ENCODE measurements at regions not wholly inside any gene's neighbourhood (a gene's known extent, or its start where the extent isn't known, plus 50 kb on each side); places are given as distances from the start of the nearest gene placed in this dataset.
"Not testable (repeated sequence)": the region's sequence is repeated elsewhere in the genome, so short reads cannot be mapped to it uniquely, and the experiment has no call there.

GRCh38 chr15:62307551-62307950, 142.5 kb upstream of the C2CD4B start:
- Histone ChIP-seq H3K27ac (no peak overlapping the region), H3K27me3 (no peaks in the 10 kb centered on the region), H3K36me3 (no peaks in the 10 kb centered on the region), H3K4me3 (no peak overlapping the region), H3K4me1 (peaks cover 47% of the 10 kb centered on the region), H3K9ac (no peak overlapping the region), H3K4me2 (no peak overlapping the region), H4K20me1 (no peaks in the 10 kb centered on the region), H3K9me3 (peaks cover 7% of the 10 kb centered on the region; the same call in 1 of the 2 replicates)
- no peak for TF ChIP-seq Cebpa-rat (IDR thresholded peaks at IDR 0.05)

GRCh38 chr15:62316413-62317060, 151.5 kb upstream of the C2CD4B start:
- no peak overlapping the region for H3K4me2 ChIP-seq
- TF ChIP-seq Cebpa-rat (IDR thresholded peaks at IDR 0.05) = no peak
- H4K20me1 ChIP-seq = no peaks in the 10 kb centered on the region
- no peak overlapping the region for H3K9ac ChIP-seq
- no peak overlapping the region for H3K4me3 ChIP-seq
- H3K9me3 ChIP-seq = peaks cover 6% of the 10 kb centered on the region; the same call in 1 of the 2 replicates
- no peak overlapping the region for H3K27ac ChIP-seq
- H3K36me3 ChIP-seq = no peaks in the 10 kb centered on the region
- H3K27me3 ChIP-seq = no peaks in the 10 kb centered on the region
- no peaks in the 10 kb centered on the region for H3K4me1 ChIP-seq

- no peaks in the 10 kb centered on the region for H3K9me3 ChIP-seq
- no peaks in the 10 kb centered on the region for H4K20me1 ChIP-seq
- H3K4me3 ChIP-seq = no peak overlapping the region
- H3K9ac ChIP-seq = no peak overlapping the region
- no peaks in the 10 kb centered on the region for H3K36me3 ChIP-seq
- H3K27ac ChIP-seq = no peak overlapping the region
- H3K4me2 ChIP-seq = no peak overlapping the region
- no peaks in the 10 kb centered on the region for H3K4me1 ChIP-seq
- no peak for TF ChIP-seq Cebpa-rat (IDR thresholded peaks at IDR 0.05)
- H3K27me3 ChIP-seq = no peaks in the 10 kb centered on the region
These were observed 155.2 kb upstream of the C2CD4B start for GRCh38 chr15:62320259-62320658.

GRCh38 chr15:62323353-62323890, 158.3 kb upstream of the C2CD4B start:
- Histone ChIP-seq H3K36me3 (no peaks in the 10 kb centered on the region), H3K9ac (no peak overlapping the region), H3K4me2 (no peak overlapping the region), H3K27ac (no peak overlapping the region), H4K20me1 (no peaks in the 10 kb centered on the region), H3K4me1 (no peaks in the 10 kb centered on the region), H3K27me3 (no peaks in the 10 kb centered on the region), H3K4me3 (no peak overlapping the region), H3K9me3 (no peaks in the 10 kb centered on the region)
- no peak for TF ChIP-seq Cebpa-rat (IDR thresholded peaks at IDR 0.05)

GRCh38 chr15:62324382-62324781, 159.3 kb upstream of the C2CD4B start:
- H3K4me3 ChIP-seq = no peak overlapping the region
- H3K27ac ChIP-seq = no peak overlapping the region
- no peak overlapping the region for H3K9ac ChIP-seq
- H3K4me1 ChIP-seq = no peaks in the 10 kb centered on the region
- no peaks in the 10 kb centered on the region for H3K36me3 ChIP-seq
- no peak for TF ChIP-seq Cebpa-rat (IDR thresholded peaks at IDR 0.05)
- no peaks in the 10 kb centered on the region for H3K27me3 ChIP-seq
- H3K4me2 ChIP-seq = no peak overlapping the region
- H4K20me1 ChIP-seq = no peaks in the 10 kb centered on the region
- no peaks in the 10 kb centered on the region for H3K9me3 ChIP-seq

- no peak for TF ChIP-seq Cebpa-rat (IDR thresholded peaks at IDR 0.05)
- Histone ChIP-seq H3K4me2 (no peak overlapping the region), H3K4me3 (no peak overlapping the region), H3K9me3 (no peaks in the 10 kb centered on the region), H4K20me1 (no peaks in the 10 kb centered on the region), H3K36me3 (no peaks in the 10 kb centered on the region), H3K4me1 (no peaks in the 10 kb centered on the region), H3K27me3 (no peaks in the 10 kb centered on the region), H3K27ac (no peak overlapping the region), H3K9ac (no peak overlapping the region)
These were observed 160.5 kb upstream of the C2CD4B start for GRCh38 chr15:62325597-62325996.

GRCh38 chr15:62326460-62327011, 161.5 kb upstream of the C2CD4B start:
- no peaks in the 10 kb centered on the region for H4K20me1 ChIP-seq
- no peaks in the 10 kb centered on the region for H3K36me3 ChIP-seq
- H3K27ac ChIP-seq = no peak overlapping the region
- H3K4me2 ChIP-seq = no peak overlapping the region
- no peaks in the 10 kb centered on the region for H3K27me3 ChIP-seq
- H3K4me3 ChIP-seq = no peak overlapping the region
- no peaks in the 10 kb centered on the region for H3K4me1 ChIP-seq
- no peak for TF ChIP-seq Cebpa-rat (IDR thresholded peaks at IDR 0.05)
- no peaks in the 10 kb centered on the region for H3K9me3 ChIP-seq
- H3K9ac ChIP-seq = no peak overlapping the region

GRCh38 chr15:62327406-62327805, 162.3 kb upstream of the C2CD4B start:
- H3K36me3 ChIP-seq = no peaks in the 10 kb centered on the region
- TF ChIP-seq Cebpa-rat (IDR thresholded peaks at IDR 0.05) = no peak

GRCh38 chr15:62332472-62332871, 167.4 kb upstream of the C2CD4B start:
- not testable (repeated sequence) for H3K4me3 ChIP-seq, H3K9ac ChIP-seq, H3K27me3 ChIP-seq, H3K4me2 ChIP-seq, H3K9me3 ChIP-seq, H4K20me1 ChIP-seq, H3K27ac ChIP-seq, H3K36me3 ChIP-seq, H3K4me1 ChIP-seq

More at GRCh38 chr15:62327406-62327805, 162.3 kb upstream of the C2CD4B start:
- H3K9ac ChIP-seq = no peak overlapping the region
- H3K9me3 ChIP-seq = 0 out of 2 replicates have a peak, but pooled peaks cover under 1% of the 10 kb centered on the region
- no peak overlapping the region for H3K4me2 ChIP-seq
- no peaks in the 10 kb centered on the region for H3K27me3 ChIP-seq
- H4K20me1 ChIP-seq = no peaks in the 10 kb centered on the region
- H3K4me3 ChIP-seq = no peak overlapping the region
- no peak overlapping the region for H3K27ac ChIP-seq
- H3K4me1 ChIP-seq = no peaks in the 10 kb centered on the region

GRCh38 chr15:62334536-62334935, 169.5 kb upstream of the C2CD4B start:
- Histone ChIP-seq H3K27me3 (no peaks in the 10 kb centered on the region), H3K9ac (no peak overlapping the region), H3K4me2 (no peak overlapping the region), H3K4me3 (no peak overlapping the region), H3K36me3 (no peaks in the 10 kb centered on the region), H3K9me3 (peaks cover 13% of the 10 kb centered on the region), H3K27ac (no peak overlapping the region), H3K4me1 (no peaks in the 10 kb centered on the region), H4K20me1 (no peaks in the 10 kb centered on the region)
- TF ChIP-seq Cebpa-rat (IDR thresholded peaks at IDR 0.05) = no peak

Data from BLaER1 (cell line).